Stimulated activated CD4-positive, alpha-beta T cell treated with anti-CD3 and anti-CD28 coated beads, Interleukin-12 subunit alpha, Interleukin-12 subunit beta, amount 100 ng/mL, for 24 hours (primary cell): ENCODE measurements at regions not wholly inside any gene's neighbourhood (a gene's known extent, or its start where the extent isn't known, plus 50 kb on each side); places are given as distances from the start of the nearest gene placed in this dataset.

Source experiments
- DNase-seq, 2 experiments: peaks; one replicate each; pipeline ENCODE4 v3.0.0-alpha.2; 2020; ENCODE audit warnings: low read depth in 2 of 2

GRCh38 chr1:58310469-58310868 is 236.1 kb downstream of the OMA1 start:
- DNase-seq, result no peak

- DNase-seq, result no peak
Observed at GRCh38 chr1:58308206-58308605, 238.3 kb downstream of the OMA1 start.

- DNase-seq, result no peak
Observed at GRCh38 chr1:58307431-58307830, 239.1 kb downstream of the OMA1 start.

DNA sequence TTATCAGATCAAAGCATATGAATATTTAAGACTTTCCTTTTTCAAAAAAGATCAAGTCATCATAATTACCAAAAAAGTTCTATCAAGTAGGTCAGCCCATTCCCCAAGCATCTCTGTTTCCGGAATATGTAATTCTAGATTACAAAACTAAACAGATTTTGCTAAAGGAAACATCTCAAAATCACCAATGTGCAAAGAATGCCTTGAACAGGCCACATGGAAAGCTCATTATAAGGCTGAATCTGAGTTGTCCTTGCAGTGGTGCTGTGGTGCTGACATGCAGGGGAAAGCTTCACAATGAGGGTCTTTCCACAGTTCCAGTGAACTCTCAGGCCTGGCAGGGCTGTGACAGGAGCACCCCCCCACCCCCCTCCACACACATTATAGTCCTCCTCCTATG is 240.9 kb downstream of the OMA1 start:
- no peak for DNase-seq

DNA sequence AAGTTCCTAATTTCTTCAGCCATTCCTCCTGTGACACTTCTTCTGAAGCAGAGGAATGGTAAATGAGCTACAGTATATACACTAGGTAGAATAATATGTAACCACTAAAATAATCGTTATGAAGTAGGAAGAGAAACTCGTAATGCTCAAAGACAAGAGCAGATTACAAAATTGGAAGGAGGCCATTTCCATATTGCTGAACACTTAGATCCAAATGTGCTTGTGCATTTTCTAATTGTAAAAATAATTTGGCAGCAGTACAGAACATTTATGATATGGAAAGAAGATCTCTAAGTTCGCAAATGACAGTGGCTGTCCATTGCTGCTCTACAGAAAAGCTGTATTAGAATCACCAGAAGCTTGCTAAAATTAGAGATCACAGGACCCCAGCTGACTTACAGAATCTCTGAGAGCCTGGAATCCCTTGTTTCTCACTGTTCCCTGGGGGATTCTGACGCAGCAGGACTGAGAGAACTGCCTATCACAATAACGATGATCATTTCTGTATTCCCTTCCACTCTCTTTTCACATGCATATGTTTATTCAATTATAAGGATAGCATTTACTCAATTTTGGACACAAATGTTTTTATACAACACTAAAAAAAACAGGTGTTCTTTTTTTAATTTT is 242.1 kb downstream of the OMA1 start:
- no peak for DNase-seq

- no peak for DNase-seq
Observed at GRCh38 chr1:58303841-58304240, 242.7 kb downstream of the OMA1 start.

GRCh38 chr1:58293388-58293787 is 253.1 kb downstream of the OMA1 start:
- no peak for DNase-seq

GRCh38 chr1:58290685-58291372 is 255.7 kb downstream of the OMA1 start:
- no peak for DNase-seq

DNA sequence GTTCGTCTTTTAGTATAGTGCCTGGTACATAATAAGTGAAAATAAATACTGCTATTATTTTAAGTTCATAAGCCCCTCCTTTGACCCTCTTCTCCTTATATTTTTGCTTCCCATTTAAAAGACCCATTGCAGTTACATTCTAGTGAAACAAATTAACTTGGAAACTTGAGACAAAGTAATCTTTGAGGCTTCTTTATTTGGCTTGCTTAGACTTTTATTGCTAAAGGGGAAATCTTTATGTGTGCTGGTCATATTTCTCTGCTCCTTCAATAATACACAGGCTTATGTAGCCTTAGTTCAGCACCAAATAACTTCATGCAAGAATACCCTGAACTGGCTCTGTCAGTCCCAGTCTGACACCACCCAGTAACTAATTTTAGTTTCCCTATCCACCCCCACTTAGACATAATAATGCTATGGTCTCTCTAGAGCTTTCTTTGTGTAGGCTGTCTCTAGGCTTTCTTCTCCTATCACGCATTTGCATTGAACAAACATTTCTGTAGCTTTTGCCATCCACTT is 257.8 kb downstream of the OMA1 start:
- DNase-seq, result no peak

GRCh38 chr1:58287894-58288623 is 258.5 kb downstream of the OMA1 start:
- no peak for DNase-seq

DNA sequence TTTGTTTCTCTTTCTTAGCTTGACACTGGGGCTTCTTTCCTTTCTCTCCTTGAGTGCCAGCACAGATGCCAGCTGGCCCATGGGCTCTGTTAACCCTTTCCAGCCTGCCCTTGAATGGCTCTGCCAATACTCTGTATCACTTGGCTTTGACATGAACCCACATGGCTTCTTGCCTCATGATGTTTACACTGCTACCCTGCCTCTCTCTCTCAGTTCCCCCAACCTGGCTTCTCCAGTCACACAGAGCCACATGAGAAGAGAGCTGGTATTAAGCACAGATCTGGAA is 262.4 kb downstream of the OMA1 start:
- DNase-seq, result no peak

DNA sequence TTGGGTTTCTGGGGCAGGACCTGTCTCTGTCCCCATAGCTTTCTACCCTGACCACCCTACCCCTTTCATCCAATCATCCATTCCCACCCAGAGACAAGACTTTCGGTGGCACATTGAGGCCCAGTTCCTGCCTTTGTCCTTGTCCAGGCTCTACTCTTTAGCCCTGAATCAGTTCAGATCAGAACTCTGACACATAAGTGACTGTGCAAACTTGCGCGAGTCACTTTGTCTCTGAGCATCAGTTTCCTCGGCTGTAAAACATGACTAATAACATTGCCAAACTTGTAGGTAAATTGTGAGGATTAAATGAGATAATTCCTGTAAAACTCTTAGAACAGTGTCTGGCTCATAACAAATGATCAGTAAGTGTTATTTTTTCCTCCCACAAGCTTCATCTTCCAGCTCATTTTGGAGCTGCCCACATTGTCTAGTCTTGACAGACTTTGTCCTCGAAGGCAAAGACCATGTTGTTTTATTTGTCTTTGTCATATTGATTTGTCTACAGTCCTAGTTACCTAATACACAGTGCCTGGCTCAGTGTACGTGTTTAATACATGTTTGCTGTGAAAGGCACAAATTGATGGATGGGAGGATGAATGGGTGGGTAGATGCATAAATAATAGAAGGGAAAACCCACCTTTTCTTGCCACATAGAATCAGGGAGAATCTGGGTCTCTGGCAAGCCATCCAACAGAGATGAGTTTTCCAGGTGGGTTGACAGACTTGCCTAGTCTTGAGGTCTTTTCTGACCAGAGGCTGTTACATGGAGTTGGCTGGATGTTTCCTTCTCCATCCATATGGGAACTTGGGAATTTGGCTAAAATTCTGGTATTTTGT is 262.9 kb downstream of the OMA1 start:
- no peak for DNase-seq

DNA sequence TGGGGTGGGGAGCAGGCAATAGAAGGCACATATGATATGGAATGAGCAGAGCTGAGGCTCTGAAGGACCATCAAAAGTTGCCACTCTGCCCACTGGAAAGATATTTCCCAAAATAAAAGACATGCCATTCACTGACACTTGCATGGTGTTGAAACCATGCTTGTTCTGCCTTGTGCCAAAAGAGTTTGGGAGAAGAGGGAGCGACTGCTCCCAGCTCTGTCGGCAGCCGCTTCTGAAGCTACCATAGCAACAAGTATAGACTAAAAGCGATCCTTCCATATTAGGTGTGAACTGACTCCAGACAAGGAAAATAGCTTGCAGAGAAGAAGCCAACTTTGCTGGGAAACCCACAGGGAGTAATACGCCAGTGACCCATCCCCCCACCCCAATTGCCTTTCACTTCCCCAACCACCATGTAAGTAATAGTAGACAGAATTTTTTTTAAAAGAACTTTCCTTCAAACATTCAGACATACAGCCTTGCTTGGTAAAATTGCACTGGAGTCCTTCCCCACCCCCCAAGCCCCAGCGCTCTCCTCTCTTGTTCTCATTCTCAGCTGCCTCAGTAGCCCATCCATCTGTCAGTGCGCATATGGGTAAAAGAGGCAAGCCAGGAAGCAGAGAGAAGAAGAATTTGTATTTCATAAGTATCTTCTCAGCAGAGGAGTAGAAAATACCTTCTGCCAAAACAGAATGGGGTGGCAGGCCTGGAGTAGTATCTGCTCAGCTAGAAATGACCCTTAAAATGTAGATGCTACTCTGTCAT is 263.7 kb downstream of the OMA1 start:
- DNase-seq, result no peak

DNA sequence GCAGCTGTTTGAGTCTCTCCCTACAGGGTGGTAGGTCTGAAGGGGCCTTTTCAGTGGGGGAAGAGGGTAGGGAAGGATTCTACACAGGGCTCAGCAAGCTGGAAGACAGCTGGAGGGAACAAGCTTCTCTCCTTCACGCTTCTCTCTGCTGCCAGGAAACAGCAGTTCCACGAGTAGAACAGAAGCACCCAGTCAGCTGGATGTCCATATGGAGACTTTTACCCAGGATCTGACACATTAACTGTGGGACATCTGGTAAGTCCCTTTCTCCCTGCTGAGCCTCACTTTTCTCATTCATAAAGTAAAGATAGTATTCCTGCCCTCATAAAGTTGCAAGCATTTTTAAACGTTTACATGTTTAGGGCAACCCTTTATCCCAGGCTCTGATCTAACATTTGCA is 280.3 kb downstream of the OMA1 start:
- no peak for DNase-seq

GRCh38 chr1:58264462-58264861 is 282.1 kb downstream of the OMA1 start:
- DNase-seq, result no peak

- DNase-seq, result no peak
Observed at GRCh38 chr1:58262702-58263101, 283.8 kb downstream of the OMA1 start.

DNA sequence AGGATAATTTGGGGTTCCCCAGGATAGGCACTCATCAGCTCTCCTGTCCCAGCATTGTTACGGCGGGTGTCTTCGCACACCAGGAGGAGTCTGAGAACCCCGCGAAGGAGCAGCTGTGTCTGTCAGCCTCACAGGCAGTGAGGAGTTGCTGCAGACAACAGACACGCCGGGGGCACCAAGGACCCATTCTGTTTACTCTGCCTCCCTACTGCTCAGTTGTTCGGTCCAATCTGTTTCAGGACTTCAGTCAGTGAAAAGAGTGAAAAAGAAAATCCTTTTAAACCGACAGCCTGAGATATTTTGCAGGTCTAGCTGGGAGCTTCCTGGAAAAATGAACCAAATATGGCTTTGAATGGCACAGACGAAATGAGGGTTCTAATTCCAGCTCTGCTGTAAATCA is 288.4 kb downstream of the OMA1 start:
- DNase-seq, result no peak

GRCh38 chr1:58257003-58257402 is 289.5 kb downstream of the OMA1 start:
- DNase-seq, result no peak

DNA sequence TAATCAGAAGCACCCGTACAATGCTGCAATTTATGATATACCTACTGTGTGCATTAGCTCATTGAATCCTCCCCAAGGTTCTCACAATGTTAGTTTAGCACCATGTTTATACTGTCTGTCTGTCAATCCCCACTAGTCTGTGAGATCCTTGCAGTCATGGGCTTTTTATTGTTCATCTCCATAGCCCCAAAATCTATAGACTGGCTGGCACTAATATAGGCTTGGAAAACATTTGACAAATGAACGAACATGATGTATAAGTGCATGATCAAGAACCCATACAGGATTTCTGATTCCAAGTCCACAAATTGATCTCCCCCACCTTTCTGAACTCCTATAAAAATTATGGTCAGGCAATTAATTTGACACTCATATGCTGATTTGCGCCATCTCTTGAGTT is 290.0 kb downstream of the OMA1 start:
- DNase-seq, result no peak

- DNase-seq, result no peak
Observed at GRCh38 chr1:58256041-58256440, 290.5 kb downstream of the OMA1 start.

DNA sequence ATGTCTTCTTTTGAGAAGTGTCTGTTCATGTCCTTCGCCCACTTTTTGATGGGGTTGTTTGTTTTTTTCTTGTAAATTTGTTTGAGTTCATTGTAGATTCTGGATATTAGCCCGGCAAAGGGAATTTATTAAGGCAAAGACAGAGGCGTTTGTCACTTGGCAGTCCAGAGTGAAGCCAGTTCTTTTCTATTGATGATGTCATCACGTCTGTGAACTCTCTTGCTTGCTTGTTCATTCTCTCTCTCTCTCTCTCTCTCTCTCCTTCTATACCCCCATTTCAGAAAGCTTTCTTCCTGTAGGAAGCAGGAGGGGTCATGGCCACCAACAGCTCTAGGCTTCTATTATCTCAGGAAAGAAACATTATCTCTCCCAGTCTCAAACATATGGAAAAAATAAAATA is 291.3 kb downstream of the OMA1 start:
- no peak for DNase-seq
